HG02885 (cell line): ENCODE measurements at regions not wholly inside any gene's neighbourhood (a gene's known extent, or its start where the extent isn't known, plus 50 kb on each side); places are given as distances from the start of the nearest gene placed in this dataset.
A peak's percentile ranks its signal among the peaks of the same experiment; 100 is the strongest.
"Not testable (repeated sequence)": the region's sequence is repeated elsewhere in the genome, so short reads cannot be mapped to it uniquely, and the experiment has no call there.

Experiments
- ATAC-seq: cut with Tn5 transposase; IDR thresholded peaks from one replicate; pipeline ENCODE4 v1.9.1; 2021; ENCODE audit warnings: mild to moderate bottlenecking; ENCODE audit not compliant: unreplicated experiment, poor library complexity

- ATAC-seq = no peak
These were observed 250.8 kb upstream of the EDNRB start for GRCh38 chr13:78169386-78169785.

DNA sequence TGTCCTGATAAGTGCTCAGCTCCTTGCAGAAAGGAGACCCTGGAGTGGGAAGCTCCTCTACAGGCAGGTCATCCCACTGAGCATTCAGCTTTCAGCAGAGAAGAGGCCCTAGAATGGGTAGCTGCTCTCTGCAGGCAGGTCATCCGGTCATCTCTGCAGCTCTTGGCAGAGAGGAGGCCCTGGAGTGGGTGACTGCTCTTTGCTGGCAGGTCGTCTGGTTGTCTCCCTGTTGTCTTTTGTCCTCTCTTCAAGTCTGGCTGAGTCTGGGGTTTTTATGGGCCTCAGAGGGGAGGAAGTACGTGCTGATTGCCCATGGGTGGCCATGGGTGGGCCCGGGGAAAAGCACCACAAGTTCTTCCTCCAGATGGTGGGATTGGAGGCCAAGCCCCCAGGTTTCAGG, 250.3 kb upstream of the EDNRB start:
- ATAC-seq = no peak

GRCh38 chr13:78161266-78161665, 242.6 kb upstream of the EDNRB start:
- no peak for ATAC-seq

- peak; percentile 81 for ATAC-seq
These were observed 242.2 kb upstream of the EDNRB start for GRCh38 chr13:78160793-78161192.

- ATAC-seq = no peak
These were observed 233.8 kb upstream of the EDNRB start for GRCh38 chr13:78152415-78152814.

DNA sequence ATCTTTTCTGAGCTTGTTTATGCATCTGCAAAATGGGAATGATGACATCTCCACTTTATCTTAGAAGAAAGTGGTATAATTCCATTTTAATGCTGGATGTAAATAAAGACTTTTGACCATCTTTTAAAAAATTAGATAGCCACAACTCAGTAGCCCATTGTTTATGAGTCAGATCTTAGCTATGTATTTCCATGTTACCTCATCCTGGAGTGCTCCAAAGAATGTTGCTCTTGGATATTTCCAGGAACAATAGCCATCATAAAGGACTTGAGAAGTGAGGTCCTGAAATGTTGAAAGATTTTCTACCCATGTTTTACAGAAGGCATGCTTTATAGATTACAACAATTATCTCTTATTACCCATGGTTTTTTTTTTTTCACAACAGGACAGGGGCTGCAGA, 229.3 kb upstream of the EDNRB start:
- no peak for ATAC-seq

GRCh38 chr13:78145276-78145675, 226.6 kb upstream of the EDNRB start:
- no peak for ATAC-seq

DNA sequence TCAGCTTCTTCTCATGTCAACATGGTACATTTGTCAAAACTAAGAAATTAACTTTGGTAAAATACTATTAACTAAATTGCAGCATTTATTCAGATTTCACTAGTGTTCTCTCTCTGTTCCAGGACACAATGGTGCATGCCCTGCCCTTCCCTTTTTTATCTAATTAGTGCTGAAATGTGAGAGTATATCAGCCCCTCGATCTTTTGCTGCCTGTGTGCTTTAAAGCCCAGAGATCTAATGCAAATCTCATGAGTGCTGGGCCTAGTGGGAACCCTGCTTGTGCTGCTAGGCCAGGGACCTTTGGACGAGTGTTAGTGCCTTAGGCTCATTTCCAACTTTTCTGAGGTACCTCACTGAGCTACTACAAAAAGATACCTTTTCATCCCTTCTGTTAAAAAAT, 221.1 kb upstream of the EDNRB start:
- ATAC-seq = no peak

DNA sequence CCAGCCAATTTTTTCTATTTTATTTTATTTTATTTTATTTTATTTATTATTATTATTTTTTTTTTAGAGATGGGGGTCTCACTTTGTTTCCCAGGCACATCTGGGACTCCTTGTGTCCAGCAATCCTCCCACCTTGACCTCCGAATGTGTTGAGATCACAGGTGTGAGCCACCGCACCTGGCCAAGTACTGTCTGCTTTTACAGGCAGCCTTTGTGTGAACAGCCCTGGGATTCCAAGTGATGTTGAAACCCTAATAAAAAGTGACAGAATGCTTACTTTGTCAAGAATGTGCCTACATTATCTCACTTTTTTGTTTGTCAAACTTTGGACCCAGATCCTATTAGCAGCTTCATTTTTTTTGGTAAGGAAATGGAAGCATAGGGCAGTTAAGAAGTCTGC, 220.1 kb upstream of the EDNRB start:
- ATAC-seq = no peak

GRCh38 chr13:78137404-78138142, 218.9 kb upstream of the EDNRB start:
- peak; percentile 95 for ATAC-seq

- ATAC-seq = no peak
These were observed 218.3 kb upstream of the EDNRB start for GRCh38 chr13:78136966-78137365.

- no peak for ATAC-seq
These were observed 214.9 kb upstream of the EDNRB start for GRCh38 chr13:78133511-78133910.

- no peak for ATAC-seq
These were observed 213.2 kb upstream of the EDNRB start for GRCh38 chr13:78131811-78132210.

GRCh38 chr13:78131346-78131745, 212.7 kb upstream of the EDNRB start:
- ATAC-seq = no peak

DNA sequence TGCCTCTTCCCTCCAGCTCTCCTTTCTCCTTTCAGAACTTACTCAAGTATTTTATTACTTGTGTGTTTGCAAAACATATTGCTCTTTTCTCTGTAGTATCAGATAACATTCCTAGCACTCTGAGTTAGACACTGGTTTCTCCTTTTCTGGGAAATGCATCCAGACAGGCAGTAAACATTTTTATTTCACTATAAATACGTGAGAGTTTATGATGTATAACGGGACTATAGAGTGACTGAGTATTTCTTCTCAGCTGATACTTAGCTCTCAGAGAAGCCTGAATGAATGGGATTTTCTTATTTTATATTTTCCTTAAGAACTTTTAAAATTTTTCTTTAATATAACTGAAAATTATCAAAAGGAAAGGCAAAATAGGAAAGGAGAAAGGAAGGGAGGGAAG, 211.2 kb upstream of the EDNRB start:
- no peak for ATAC-seq

- ATAC-seq = no peak
These were observed 210.7 kb upstream of the EDNRB start for GRCh38 chr13:78129359-78129758.

- ATAC-seq = peak; percentile 67
These were observed 203.1 kb upstream of the EDNRB start for GRCh38 chr13:78121459-78122348.

GRCh38 chr13:78121001-78121400, 202.4 kb upstream of the EDNRB start:
- ATAC-seq = no peak

GRCh38 chr13:78120144-78120543, 201.5 kb upstream of the EDNRB start:
- ATAC-seq = not testable (repeated sequence)

DNA sequence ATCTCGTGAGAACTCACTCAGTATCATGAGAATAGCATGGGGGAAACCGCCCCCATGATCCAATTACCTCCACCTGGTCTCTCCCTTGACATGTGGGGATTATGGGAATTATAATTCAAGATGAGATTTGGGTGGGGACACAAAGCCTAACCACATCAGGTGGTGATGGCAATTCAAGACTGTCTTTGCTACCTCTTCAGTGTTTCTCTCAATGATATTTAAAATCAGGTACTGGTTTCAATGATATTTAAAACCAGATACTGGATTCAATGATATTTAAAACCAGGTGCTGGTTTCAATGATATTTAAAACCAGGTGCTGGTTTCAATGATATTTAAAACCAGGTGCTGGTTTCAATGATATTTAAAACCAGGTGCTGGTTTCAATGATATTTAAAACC, 198.4 kb upstream of the EDNRB start:
- ATAC-seq = peak; percentile 53

DNA sequence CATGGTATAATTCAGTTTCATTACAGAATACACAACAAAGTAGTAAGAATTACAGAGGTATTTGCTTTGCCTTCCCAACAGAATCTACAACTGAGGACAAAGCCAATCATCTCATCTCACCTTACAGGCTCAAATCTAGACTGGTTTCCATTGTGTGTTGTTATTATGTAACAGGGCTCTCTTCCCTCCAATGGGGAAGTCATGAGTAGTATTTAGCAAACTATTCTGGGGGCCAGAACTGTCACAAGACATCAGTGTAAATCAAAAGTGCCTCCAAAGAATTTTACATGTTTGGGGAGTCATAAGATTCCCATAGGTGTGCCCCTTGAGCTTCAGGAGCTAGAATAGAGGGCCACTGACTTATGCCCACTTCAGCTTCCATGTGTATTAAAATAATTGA, 187.0 kb upstream of the EDNRB start:
- ATAC-seq = no peak

DNA sequence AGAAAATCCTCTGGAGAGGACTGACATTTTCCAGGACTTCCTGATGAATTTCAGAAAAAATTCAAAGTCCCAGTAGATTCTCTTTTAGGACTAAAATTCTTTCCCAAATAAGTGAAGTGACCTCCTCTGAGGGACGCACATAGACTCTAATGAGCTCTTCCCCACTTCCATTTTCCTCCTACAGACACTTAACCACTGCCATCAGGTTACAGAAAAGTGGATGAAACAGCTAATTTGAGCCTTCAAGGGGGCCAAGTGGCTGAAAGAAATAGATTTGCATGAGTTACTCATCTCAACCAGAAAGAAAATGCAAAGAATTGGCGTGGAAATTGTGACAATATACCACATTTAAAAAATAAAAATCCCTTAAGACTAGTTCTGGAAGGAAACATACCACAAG, 185.3 kb upstream of the EDNRB start:
- no peak for ATAC-seq
